ENCODE measurements at regions not wholly inside any gene's neighbourhood (a gene's known extent, or its start where the extent isn't known, plus 50 kb on each side); places are given as distances from the start of the nearest gene placed in this dataset.
A peak's percentile ranks its signal among the peaks of the same experiment; 100 is the strongest.

- H3K27me3 Mint-ChIP-seq (ENCODE audit: low read depth), result peaks cover 10% of the 10 kb centered on the region
- peak overlapping the region in 1 of 3 experiments; percentile 72 for H3K27ac Mint-ChIP-seq
- peaks cover 15% of the 10 kb centered on the region for H3K4me1 Mint-ChIP-seq
- TF ChIP-seq, protein P1, sequence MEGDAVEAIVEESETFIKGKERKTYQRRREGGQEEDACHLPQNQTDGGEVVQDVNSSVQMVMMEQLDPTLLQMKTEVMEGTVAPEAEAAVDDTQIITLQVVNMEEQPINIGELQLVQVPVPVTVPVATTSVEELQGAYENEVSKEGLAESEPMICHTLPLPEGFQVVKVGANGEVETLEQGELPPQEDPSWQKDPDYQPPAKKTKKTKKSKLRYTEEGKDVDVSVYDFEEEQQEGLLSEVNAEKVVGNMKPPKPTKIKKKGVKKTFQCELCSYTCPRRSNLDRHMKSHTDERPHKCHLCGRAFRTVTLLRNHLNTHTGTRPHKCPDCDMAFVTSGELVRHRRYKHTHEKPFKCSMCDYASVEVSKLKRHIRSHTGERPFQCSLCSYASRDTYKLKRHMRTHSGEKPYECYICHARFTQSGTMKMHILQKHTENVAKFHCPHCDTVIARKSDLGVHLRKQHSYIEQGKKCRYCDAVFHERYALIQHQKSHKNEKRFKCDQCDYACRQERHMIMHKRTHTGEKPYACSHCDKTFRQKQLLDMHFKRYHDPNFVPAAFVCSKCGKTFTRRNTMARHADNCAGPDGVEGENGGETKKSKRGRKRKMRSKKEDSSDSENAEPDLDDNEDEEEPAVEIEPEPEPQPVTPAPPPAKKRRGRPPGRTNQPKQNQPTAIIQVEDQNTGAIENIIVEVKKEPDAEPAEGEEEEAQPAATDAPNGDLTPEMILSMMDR (IDR thresholded peaks at IDR 0.05; ENCODE audit: unreplicated experiment in 3 of 3), result no peak
- H3K4me3 Mint-ChIP-seq, result no peak overlapping the region
- H3K36me3 Mint-ChIP-seq (ENCODE audit: low read depth), result no peaks in the 10 kb centered on the region
- no peaks in the 10 kb centered on the region for H3K9me3 Mint-ChIP-seq
Measured at GRCh38 chr22:23512348-23512705, 67.8 kb downstream of the IGLL1 start.

- Mint-ChIP-seq H3K27me3 (ENCODE audit: low read depth) (peaks cover 10% of the 10 kb centered on the region), H3K27ac (peak overlapping the region; percentile 70 to 95 (median 73)), H3K36me3 (ENCODE audit: low read depth) (no peaks in the 10 kb centered on the region), H3K4me3 (no peak overlapping the region), H3K9me3 (no peaks in the 10 kb centered on the region), H3K4me1 (peaks cover 19% of the 10 kb centered on the region)
- TF ChIP-seq, protein P1 (IDR thresholded peaks at IDR 0.05; ENCODE audit: unreplicated experiment in 3 of 3), result no peak
Measured at GRCh38 chr22:23511627-23512347, 68.3 kb downstream of the IGLL1 start.

DNA sequence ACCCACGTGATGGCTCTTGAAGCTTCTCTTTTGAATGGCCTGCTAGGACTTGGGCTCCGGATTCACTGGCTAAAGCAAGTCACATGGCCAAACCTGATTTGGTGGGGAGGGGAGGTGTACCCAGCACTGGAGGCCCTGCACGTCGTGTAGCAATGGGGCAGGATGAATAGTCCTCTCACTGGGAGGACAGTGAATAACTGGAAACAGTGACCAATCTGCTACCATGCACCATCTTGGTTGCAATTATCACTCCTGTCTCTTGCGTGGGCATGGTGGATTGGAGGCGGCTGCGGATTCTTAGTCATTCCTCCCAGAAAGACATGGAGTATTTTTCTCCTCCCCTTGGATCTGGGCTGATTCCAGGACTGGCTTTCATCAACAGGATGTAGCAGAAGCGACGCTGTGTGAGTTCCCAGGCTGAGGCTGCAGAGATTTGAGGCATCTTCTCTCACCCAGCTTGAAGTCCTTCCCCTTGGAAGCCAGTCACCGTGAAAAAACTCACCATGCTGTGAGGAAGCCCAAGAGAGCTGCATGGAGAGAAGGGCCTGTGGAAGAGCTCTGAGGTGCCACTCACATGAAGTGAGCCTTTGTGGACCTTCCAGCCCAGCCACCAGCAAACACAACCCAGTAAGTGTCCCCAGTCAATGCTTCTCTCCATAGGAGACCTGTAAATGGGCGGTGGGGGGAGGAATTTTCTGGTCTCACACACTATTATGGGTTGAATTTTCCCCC lies 70.4 kb downstream of the IGLL1 start:
- H3K9me3 Mint-ChIP-seq, result no peaks in the 10 kb centered on the region
- TF ChIP-seq, protein P1 (IDR thresholded peaks at IDR 0.05; ENCODE audit: unreplicated experiment in 3 of 3), result no peak
- peaks cover 10% of the 10 kb centered on the region for H3K27me3 Mint-ChIP-seq (ENCODE audit: low read depth)
- no peaks in the 10 kb centered on the region for H3K36me3 Mint-ChIP-seq (ENCODE audit: low read depth)
- peak overlapping the region; percentile 71 to 81 (median 73) for H3K27ac Mint-ChIP-seq
- peak overlapping the region in 2 of 3 experiments; percentile 44 to 56 for H3K4me3 Mint-ChIP-seq
- peaks cover 25% of the 10 kb centered on the region for H3K4me1 Mint-ChIP-seq

GRCh38 chr22:23504516-23504915 lies 75.6 kb downstream of the IGLL1 start:
- Mint-ChIP-seq H3K27me3 (ENCODE audit: low read depth) (peaks cover 4% of the 10 kb centered on the region), H3K27ac (peak overlapping the region; percentile 92 to 98 (median 98)), H3K36me3 (ENCODE audit: low read depth) (no peaks in the 10 kb centered on the region), H3K4me3 (peak overlapping the region in 2 of 3 experiments; percentile 3 to 6), H3K9me3 (no peaks in the 10 kb centered on the region), H3K4me1 (peaks cover 52% of the 10 kb centered on the region)
- TF ChIP-seq, protein P1 (IDR thresholded peaks at IDR 0.05; ENCODE audit: unreplicated experiment in 3 of 3), result no peak

GRCh38 chr22:23503736-23504440 lies 76.2 kb downstream of the IGLL1 start:
- TF ChIP-seq, protein P1 (IDR thresholded peaks at IDR 0.05; ENCODE audit: unreplicated experiment in 3 of 3), result no peak

More at GRCh38 chr22:23503736-23504440, 76.2 kb downstream of the IGLL1 start:
- Mint-ChIP-seq H3K27ac (peak overlapping the region; percentile 92 to 98 (median 98)), H3K27me3 (ENCODE audit: low read depth) (peaks cover 4% of the 10 kb centered on the region), H3K4me1 (peaks cover 50% of the 10 kb centered on the region), H3K4me3 (peak overlapping the region in 2 of 3 experiments; percentile 3 to 17), H3K36me3 (ENCODE audit: low read depth) (no peaks in the 10 kb centered on the region), H3K9me3 (no peaks in the 10 kb centered on the region)
